Nephron progenitor cell (in vitro differentiated cells): ENCODE measurements at regions not wholly inside any gene's neighbourhood (a gene's known extent, or its start where the extent isn't known, plus 50 kb on each side); places are given as distances from the start of the nearest gene placed in this dataset.

Experiments
- DNase-seq: peaks from one replicate; pipeline ENCODE4 v3.0.0; 2021
- H3K27ac Mint-ChIP-seq: 2 replicates; pipeline ENCODE4 v1.8.0; 2021; ENCODE audit warnings: mild to moderate bottlenecking, moderate library complexity, mixed read lengths
- H3K27me3 Mint-ChIP-seq: 2 replicates; pipeline ENCODE4 v1.8.0; 2021; ENCODE audit warnings: mild to moderate bottlenecking, low read depth, mixed read lengths; ENCODE audit not compliant: poor library complexity
- H3K36me3 Mint-ChIP-seq: 2 replicates; pipeline ENCODE4 v1.8.0; 2021; ENCODE audit warnings: low read depth, mixed read lengths
- H3K4me1 Mint-ChIP-seq: 2 replicates; pipeline ENCODE4 v1.8.0; 2021; ENCODE audit warnings: mixed read lengths
- H3K4me3 Mint-ChIP-seq: 2 replicates; pipeline ENCODE4 v1.8.0; 2021; ENCODE audit warnings: mild to moderate bottlenecking, moderate library complexity, mixed read lengths
- H3K9me3 Mint-ChIP-seq: 2 replicates; pipeline ENCODE4 v1.8.0; 2021; ENCODE audit warnings: mild to moderate bottlenecking, moderate library complexity, mixed read lengths
- TF ChIP-seq, protein P1 (sequence below): fragments of 200-600 bp; sonication (generic); IDR thresholded peaks from 2 replicates; pipeline ENCODE4 v1.5.0; 2021; ENCODE audit warnings: antibody characterized with exemption

GRCh38 chr2:236632295-236633218, 62.9 kb downstream of the ACKR3 start:
- TF ChIP-seq, protein P1, sequence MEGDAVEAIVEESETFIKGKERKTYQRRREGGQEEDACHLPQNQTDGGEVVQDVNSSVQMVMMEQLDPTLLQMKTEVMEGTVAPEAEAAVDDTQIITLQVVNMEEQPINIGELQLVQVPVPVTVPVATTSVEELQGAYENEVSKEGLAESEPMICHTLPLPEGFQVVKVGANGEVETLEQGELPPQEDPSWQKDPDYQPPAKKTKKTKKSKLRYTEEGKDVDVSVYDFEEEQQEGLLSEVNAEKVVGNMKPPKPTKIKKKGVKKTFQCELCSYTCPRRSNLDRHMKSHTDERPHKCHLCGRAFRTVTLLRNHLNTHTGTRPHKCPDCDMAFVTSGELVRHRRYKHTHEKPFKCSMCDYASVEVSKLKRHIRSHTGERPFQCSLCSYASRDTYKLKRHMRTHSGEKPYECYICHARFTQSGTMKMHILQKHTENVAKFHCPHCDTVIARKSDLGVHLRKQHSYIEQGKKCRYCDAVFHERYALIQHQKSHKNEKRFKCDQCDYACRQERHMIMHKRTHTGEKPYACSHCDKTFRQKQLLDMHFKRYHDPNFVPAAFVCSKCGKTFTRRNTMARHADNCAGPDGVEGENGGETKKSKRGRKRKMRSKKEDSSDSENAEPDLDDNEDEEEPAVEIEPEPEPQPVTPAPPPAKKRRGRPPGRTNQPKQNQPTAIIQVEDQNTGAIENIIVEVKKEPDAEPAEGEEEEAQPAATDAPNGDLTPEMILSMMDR, result no peak
- Mint-ChIP-seq H3K27ac (no peak overlapping the region), H3K27me3 (peaks cover 26% of the 10 kb centered on the region), H3K9me3 (no peaks in the 10 kb centered on the region), H3K4me3 (no peak overlapping the region), H3K4me1 (peaks cover 52% of the 10 kb centered on the region), H3K36me3 (no peaks in the 10 kb centered on the region)
- DNase-seq, result no peak

GRCh38 chr2:236633219-236633570, 63.6 kb downstream of the ACKR3 start:
- H3K27me3 Mint-ChIP-seq, result peaks cover 32% of the 10 kb centered on the region
- no peak overlapping the region for H3K27ac Mint-ChIP-seq
- DNase-seq, result no peak
- H3K36me3 Mint-ChIP-seq, result no peaks in the 10 kb centered on the region
- H3K4me1 Mint-ChIP-seq, result peaks cover 52% of the 10 kb centered on the region
- H3K4me3 Mint-ChIP-seq, result no peak overlapping the region
- TF ChIP-seq, protein P1, result no peak
- no peaks in the 10 kb centered on the region for H3K9me3 Mint-ChIP-seq

GRCh38 chr2:236633775-236634560, 64.3 kb downstream of the ACKR3 start:
- Mint-ChIP-seq H3K36me3 (no peaks in the 10 kb centered on the region), H3K4me1 (peaks cover 54% of the 10 kb centered on the region), H3K27ac (peak overlapping the region; percentile 88), H3K4me3 (no peak overlapping the region), H3K9me3 (no peaks in the 10 kb centered on the region), H3K27me3 (peaks cover 35% of the 10 kb centered on the region)
- peak; percentile 46 for DNase-seq
- TF ChIP-seq, protein P1, result no peak

GRCh38 chr2:236636261-236636660, 66.6 kb downstream of the ACKR3 start:
- Mint-ChIP-seq H3K36me3 (no peaks in the 10 kb centered on the region), H3K4me3 (no peak overlapping the region), H3K9me3 (peaks cover 10% of the 10 kb centered on the region), H3K4me1 (peaks cover 41% of the 10 kb centered on the region), H3K27me3 (peaks cover 35% of the 10 kb centered on the region), H3K27ac (no peak overlapping the region)
- no peak for DNase-seq
- TF ChIP-seq, protein P1, result no peak

DNA sequence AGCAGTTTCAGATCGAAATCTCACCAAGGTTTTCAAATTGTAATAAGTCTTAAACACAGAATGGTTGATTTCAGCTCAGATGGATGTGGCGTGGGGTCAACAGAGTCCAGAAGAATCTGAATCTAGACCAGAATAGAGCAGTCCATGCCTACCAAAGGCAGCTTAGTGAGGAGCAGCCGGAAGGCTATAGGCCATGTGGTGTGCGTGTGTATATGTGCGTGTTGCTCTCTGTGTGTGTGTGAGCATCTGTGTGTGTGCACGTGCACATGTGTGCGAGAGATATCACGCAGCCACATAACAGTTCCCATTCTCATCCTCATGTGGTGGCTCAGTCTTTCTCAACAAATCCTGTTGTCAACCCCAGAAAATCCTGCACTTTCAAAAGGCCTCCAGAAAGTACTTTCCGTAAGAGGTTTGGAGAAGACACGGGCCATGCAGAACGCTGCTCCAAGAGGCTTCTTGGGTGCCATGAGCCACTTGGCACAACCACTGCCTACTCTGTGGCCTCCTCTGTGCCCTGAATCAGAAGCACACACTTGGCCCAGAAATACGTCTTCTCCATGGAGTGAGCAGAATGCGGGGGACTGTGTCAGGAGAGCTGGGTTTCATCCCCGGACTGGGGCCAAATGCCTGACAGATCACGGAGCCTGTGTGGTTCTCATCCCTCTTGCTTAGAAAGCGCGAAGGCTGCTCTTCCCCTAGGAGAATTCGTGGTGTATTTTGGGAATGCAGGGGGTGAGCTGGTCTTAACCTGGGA, 67.3 kb downstream of the ACKR3 start:
- TF ChIP-seq, protein P1, result no peak
- Mint-ChIP-seq H3K36me3 (no peaks in the 10 kb centered on the region), H3K27ac (no peak overlapping the region), H3K9me3 (peaks cover 16% of the 10 kb centered on the region), H3K4me3 (no peak overlapping the region), H3K27me3 (peaks cover 28% of the 10 kb centered on the region), H3K4me1 (peaks cover 37% of the 10 kb centered on the region)
- no peak for DNase-seq
